MM.1S (cell line): ENCODE measurements at regions not wholly inside any gene's neighbourhood (a gene's known extent, or its start where the extent isn't known, plus 50 kb on each side); places are given as distances from the start of the nearest gene placed in this dataset.

Experiments
- DNase-seq: peaks from one replicate; pipeline ENCODE4 v3.0.0-alpha.2; 2015
- H2AFZ ChIP-seq: fragments of 300-600 bp; sonication (generic); 2 replicates; pipeline ENCODE4 v1.6.0; 2016; ENCODE audit warnings: antibody characterized with exemption, low read length
- H3F3A ChIP-seq: fragments of 300-600 bp; sonication (generic); 2 replicates; pipeline ENCODE4 v1.6.1; 2016; ENCODE audit warnings: mild to moderate bottlenecking, antibody characterized with exemption, low read length, moderate library complexity, mixed read lengths; ENCODE audit not compliant: insufficient read depth
- H3K27ac ChIP-seq: fragments of 300-600 bp; sonication (generic); 2 replicates; pipeline ENCODE4 v1.5.1; 2016; ENCODE audit warnings: mild to moderate bottlenecking, low read length
- H3K27me3 ChIP-seq: fragments of 300-600 bp; sonication (generic); replicated peaks from 2 replicates; pipeline ENCODE4 v1.6.0; 2016; ENCODE audit warnings: low read length; ENCODE audit not compliant: insufficient read depth
- H3K36me3 ChIP-seq: fragments of 300-600 bp; sonication (generic); replicated peaks from 2 replicates; pipeline ENCODE4 v1.6.1; 2016; ENCODE audit warnings: mild to moderate bottlenecking, low read length, mixed read lengths; ENCODE audit not compliant: insufficient read depth
- H3K4me1 ChIP-seq: fragments of 300-600 bp; sonication (generic); 2 replicates; pipeline ENCODE4 v1.6.1; 2016; ENCODE audit warnings: low read length, mixed read lengths
- H3K4me2 ChIP-seq: fragments of 300-600 bp; sonication (generic); 2 replicates; pipeline ENCODE4 v1.6.0; 2016; ENCODE audit warnings: low read depth, low read length
- H3K4me3 ChIP-seq: fragments of 300-600 bp; sonication (generic); 2 replicates; pipeline ENCODE4 v1.5.1; 2016; ENCODE audit warnings: low read length, mixed read lengths
- H3K79me2 ChIP-seq: fragments of 300-600 bp; sonication (generic); 2 replicates; pipeline ENCODE4 v1.6.1; 2016; ENCODE audit warnings: mixed run types, low read length, mixed read lengths
- H3K9ac ChIP-seq: fragments of 300-600 bp; sonication (generic); 2 replicates; pipeline ENCODE4 v1.6.1; 2016; ENCODE audit warnings: low read length, mixed read lengths
- H3K9me2 ChIP-seq: fragments of 300-600 bp; sonication (generic); replicated peaks from 2 replicates; pipeline ENCODE4 v1.6.1; 2016; ENCODE audit warnings: mild to moderate bottlenecking, low read length, mixed read lengths; ENCODE audit not compliant: insufficient read depth
- H3K9me3 ChIP-seq: fragments of 300-600 bp; sonication (generic); replicated peaks from 2 replicates; pipeline ENCODE4 v1.6.1; 2016; ENCODE audit warnings: mild to moderate bottlenecking, low read length, mixed read lengths; ENCODE audit not compliant: insufficient read depth
- H4K20me1 ChIP-seq: fragments of 300-600 bp; sonication (generic); 2 replicates; pipeline ENCODE4 v1.6.1; 2016; ENCODE audit warnings: mild to moderate bottlenecking, low read length, moderate library complexity, mixed read lengths; ENCODE audit not compliant: insufficient read depth
- CTCF ChIP-seq: fragments of 300-600 bp; sonication (generic); IDR thresholded peaks from 2 replicates; pipeline ENCODE4 v1.5.1; 2016; ENCODE audit warnings: antibody characterized with exemption, low read length, mixed read lengths
- EZH2 ChIP-seq: fragments of 300-600 bp; sonication (generic); optimal IDR thresholded peaks from 2 replicates; pipeline ENCODE3; 2017; ENCODE audit warnings: low read depth, mild to moderate bottlenecking, antibody characterized with exemption, low read length, mixed read lengths
- EZH2phosphoT487 ChIP-seq: fragments of 300-600 bp; sonication (generic); IDR thresholded peaks from 2 replicates; pipeline ENCODE4 v1.6.1; 2018; ENCODE audit warnings: antibody characterized with exemption, low read length

- no peak overlapping the region for H3K27ac ChIP-seq
- H3K79me2 ChIP-seq, result no peaks in the 10 kb centered on the region
- no peaks in the 10 kb centered on the region for H4K20me1 ChIP-seq
- H2AFZ ChIP-seq, result no peak overlapping the region
- H3K9me2 ChIP-seq, result no peaks in the 10 kb centered on the region
- no peak overlapping the region for H3K9ac ChIP-seq
- no peaks in the 10 kb centered on the region for H3K4me1 ChIP-seq
- no peak for TF ChIP-seq EZH2phosphoT487
- TF ChIP-seq CTCF, result no peak
- no peak for TF ChIP-seq EZH2
- no peaks in the 10 kb centered on the region for H3K9me3 ChIP-seq
- H3F3A ChIP-seq, result no peaks in the 10 kb centered on the region
- no peak overlapping the region for H3K4me2 ChIP-seq
- no peak overlapping the region for H3K4me3 ChIP-seq
- DNase-seq, result no peak
- no peaks in the 10 kb centered on the region for H3K27me3 ChIP-seq
- no peaks in the 10 kb centered on the region for H3K36me3 ChIP-seq
Measured at GRCh38 chr2:4465671-4466070, 762.3 kb downstream of the DCDC2C start.

- no peaks in the 10 kb centered on the region for H3K27me3 ChIP-seq
- no peaks in the 10 kb centered on the region for H3K36me3 ChIP-seq
- H3K4me3 ChIP-seq, result no peak overlapping the region
- no peaks in the 10 kb centered on the region for H3K79me2 ChIP-seq
- TF ChIP-seq CTCF, result no peak
- no peak for TF ChIP-seq EZH2
- H3F3A ChIP-seq, result no peaks in the 10 kb centered on the region
- no peaks in the 10 kb centered on the region for H3K4me1 ChIP-seq
- H4K20me1 ChIP-seq, result no peaks in the 10 kb centered on the region
- H3K9me3 ChIP-seq, result no peaks in the 10 kb centered on the region
- H3K27ac ChIP-seq, result no peak overlapping the region
- H3K4me2 ChIP-seq, result no peak overlapping the region
- no peak overlapping the region for H2AFZ ChIP-seq
- no peak for DNase-seq
- no peak overlapping the region for H3K9ac ChIP-seq
- no peaks in the 10 kb centered on the region for H3K9me2 ChIP-seq
Measured at GRCh38 chr2:4475618-4476017, 772.2 kb downstream of the DCDC2C start.

- Histone ChIP-seq H3K27me3 (no peaks in the 10 kb centered on the region), H3K9ac (no peak overlapping the region), H3K9me3 (no peaks in the 10 kb centered on the region), H4K20me1 (no peaks in the 10 kb centered on the region), H3K79me2 (no peaks in the 10 kb centered on the region), H3K4me2 (no peak overlapping the region), H3F3A (no peaks in the 10 kb centered on the region), H3K9me2 (no peaks in the 10 kb centered on the region), H3K4me1 (no peaks in the 10 kb centered on the region), H2AFZ (no peak overlapping the region), H3K27ac (no peak overlapping the region), H3K36me3 (no peaks in the 10 kb centered on the region), H3K4me3 (no peak overlapping the region)
- TF ChIP-seq EZH2phosphoT487, result no peak
- DNase-seq, result no peak
Measured at GRCh38 chr2:4483050-4483449, 779.7 kb downstream of the DCDC2C start.

GRCh38 chr2:4486971-4487370 lies 783.6 kb downstream of the DCDC2C start:
- H3K27ac ChIP-seq, result no peak overlapping the region
- DNase-seq, result no peak
- H3F3A ChIP-seq, result no peaks in the 10 kb centered on the region
- no peak overlapping the region for H3K9ac ChIP-seq
- H3K4me1 ChIP-seq, result no peaks in the 10 kb centered on the region
- no peak overlapping the region for H2AFZ ChIP-seq
- no peaks in the 10 kb centered on the region for H3K36me3 ChIP-seq
- H3K9me3 ChIP-seq, result no peaks in the 10 kb centered on the region
- no peaks in the 10 kb centered on the region for H4K20me1 ChIP-seq
- H3K4me2 ChIP-seq, result no peak overlapping the region
- no peaks in the 10 kb centered on the region for H3K9me2 ChIP-seq
- H3K27me3 ChIP-seq, result no peaks in the 10 kb centered on the region
- H3K79me2 ChIP-seq, result no peaks in the 10 kb centered on the region
- no peak for TF ChIP-seq EZH2
- no peak overlapping the region for H3K4me3 ChIP-seq
